Vagina (tissue), 2 donors: ENCODE measurements at regions not wholly inside any gene's neighbourhood (a gene's known extent, or its start where the extent isn't known, plus 50 kb on each side); places are given as distances from the start of the nearest gene placed in this dataset.

Experiments
- POLR2A ChIP-seq, 2 donors: fragments of 450-650 bp; IDR thresholded peaks; one replicate each; pipeline ENCODE4 v1.6.1; 2017; ENCODE audit warnings: antibody characterized with exemption in 2 of 2, mild to moderate bottlenecking in 2 of 2, moderate library complexity in 2 of 2
- POLR2AphosphoS5 ChIP-seq, 2 donors: sonication (generic); formaldehyde crosslinking; IDR thresholded peaks; one replicate each; pipeline ENCODE4 v1.9.0; 2017; ENCODE audit warnings: antibody characterized with exemption in 2 of 2, mild to moderate bottlenecking in 2 of 2, low read depth in 1 of 2; ENCODE audit not compliant: insufficient read depth in 1 of 2
- TF ChIP-seq, protein P1 (sequence below), 3 experiments: fragments of 450-650 bp in 2 of 3; fragments of 200-600 bp in 1 of 3; sonication (generic) in 1 of 3; IDR thresholded peaks; one replicate each; pipeline ENCODE4 v1.5.1; 2017 to 2019; ENCODE audit warnings: antibody characterized with exemption in 3 of 3, mild to moderate bottlenecking in 2 of 3, moderate library complexity in 2 of 3

DNA sequence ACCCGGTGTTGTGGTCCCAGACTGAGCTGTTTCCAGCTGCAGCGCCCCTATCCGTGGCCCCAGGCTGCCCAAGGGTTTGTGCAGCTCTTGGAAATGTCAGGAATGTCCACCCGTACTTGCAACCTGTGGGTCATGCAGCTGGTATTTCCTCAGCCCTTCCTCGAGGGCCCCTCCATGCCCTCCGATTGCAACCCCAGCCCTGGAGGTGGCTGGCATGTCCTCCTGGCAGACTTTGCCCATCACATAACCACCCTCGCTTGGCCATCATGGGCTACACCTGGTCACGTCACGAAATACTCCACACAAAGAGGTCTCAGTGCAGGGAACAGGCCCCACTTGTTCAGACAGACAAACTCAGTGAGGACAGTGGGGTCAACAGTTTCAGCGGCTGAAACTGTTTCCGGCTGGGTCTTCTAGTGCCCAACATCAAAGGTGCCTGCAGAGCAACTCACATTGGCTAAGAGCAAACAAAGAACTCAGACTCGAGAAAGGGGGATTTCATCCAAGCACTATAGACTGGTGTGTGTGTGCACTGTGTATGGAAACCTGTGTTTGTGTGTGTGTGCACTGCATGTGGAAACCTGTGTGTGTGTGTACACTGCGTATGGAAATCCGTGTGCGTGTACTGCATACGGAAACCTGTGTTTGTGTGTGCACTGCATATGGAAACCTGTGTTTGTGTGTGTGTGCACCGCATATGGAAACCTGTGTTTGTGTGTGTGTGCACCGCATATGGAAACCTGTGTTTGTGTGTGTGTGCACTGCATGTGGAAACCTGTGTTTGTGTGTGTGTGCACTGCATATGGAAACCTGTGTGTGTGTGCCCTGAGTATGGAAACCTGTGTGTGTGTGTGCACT lies 72.8 kb upstream of the CCND1 start:
- TF ChIP-seq, protein P1, sequence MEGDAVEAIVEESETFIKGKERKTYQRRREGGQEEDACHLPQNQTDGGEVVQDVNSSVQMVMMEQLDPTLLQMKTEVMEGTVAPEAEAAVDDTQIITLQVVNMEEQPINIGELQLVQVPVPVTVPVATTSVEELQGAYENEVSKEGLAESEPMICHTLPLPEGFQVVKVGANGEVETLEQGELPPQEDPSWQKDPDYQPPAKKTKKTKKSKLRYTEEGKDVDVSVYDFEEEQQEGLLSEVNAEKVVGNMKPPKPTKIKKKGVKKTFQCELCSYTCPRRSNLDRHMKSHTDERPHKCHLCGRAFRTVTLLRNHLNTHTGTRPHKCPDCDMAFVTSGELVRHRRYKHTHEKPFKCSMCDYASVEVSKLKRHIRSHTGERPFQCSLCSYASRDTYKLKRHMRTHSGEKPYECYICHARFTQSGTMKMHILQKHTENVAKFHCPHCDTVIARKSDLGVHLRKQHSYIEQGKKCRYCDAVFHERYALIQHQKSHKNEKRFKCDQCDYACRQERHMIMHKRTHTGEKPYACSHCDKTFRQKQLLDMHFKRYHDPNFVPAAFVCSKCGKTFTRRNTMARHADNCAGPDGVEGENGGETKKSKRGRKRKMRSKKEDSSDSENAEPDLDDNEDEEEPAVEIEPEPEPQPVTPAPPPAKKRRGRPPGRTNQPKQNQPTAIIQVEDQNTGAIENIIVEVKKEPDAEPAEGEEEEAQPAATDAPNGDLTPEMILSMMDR (IDR thresholded peaks at IDR 0.05), result no peak
- TF ChIP-seq POLR2AphosphoS5 (IDR thresholded peaks at IDR 0.05; ENCODE audit: insufficient read depth in 1 of 2, low read depth in 1 of 2), result no peak
- no peak for TF ChIP-seq POLR2A (IDR thresholded peaks at IDR 0.05)
